OCI-LY7 (cell line): ENCODE measurements at regions not wholly inside any gene's neighbourhood (a gene's known extent, or its start where the extent isn't known, plus 50 kb on each side); places are given as distances from the start of the nearest gene placed in this dataset.

Source experiments
- EZH2phosphoT487 ChIP-seq: fragments of 200-600 bp; sonication (generic); IDR thresholded peaks from 2 replicates; pipeline ENCODE4 v1.6.1; 2018; ENCODE audit warnings: low read depth, borderline replicate concordance, mild to moderate bottlenecking, mixed run types, antibody characterized with exemption, low read length, moderate library complexity, mixed read lengths
- TF ChIP-seq, protein P1 (sequence below): fragments of 200-600 bp; sonication (generic); conservative IDR thresholded peaks from 2 replicates; pipeline ENCODE4 v1.5.1; 2014; ENCODE audit warnings: mild to moderate bottlenecking, antibody characterized with exemption, low read length, moderate library complexity, mixed read lengths

DNA sequence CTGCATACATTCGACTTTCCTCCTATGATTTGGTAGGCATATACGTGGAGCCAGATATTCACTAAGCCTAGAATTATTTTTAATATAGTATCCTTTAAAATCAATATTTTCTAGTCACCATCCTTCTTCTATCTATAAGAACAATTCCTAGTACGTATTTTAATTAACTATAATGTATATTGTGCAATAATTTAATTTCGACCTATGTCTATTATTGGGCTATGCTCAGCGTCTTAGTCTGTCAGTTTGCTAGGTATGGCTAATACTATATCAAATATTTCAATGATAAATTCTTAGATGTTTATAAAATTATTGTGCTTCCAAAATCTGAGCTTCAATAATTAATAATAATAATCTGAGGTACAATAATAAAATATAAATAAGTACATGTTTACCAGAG lies 705.3 kb downstream of the PRELID2 start:
- TF ChIP-seq, protein P1, sequence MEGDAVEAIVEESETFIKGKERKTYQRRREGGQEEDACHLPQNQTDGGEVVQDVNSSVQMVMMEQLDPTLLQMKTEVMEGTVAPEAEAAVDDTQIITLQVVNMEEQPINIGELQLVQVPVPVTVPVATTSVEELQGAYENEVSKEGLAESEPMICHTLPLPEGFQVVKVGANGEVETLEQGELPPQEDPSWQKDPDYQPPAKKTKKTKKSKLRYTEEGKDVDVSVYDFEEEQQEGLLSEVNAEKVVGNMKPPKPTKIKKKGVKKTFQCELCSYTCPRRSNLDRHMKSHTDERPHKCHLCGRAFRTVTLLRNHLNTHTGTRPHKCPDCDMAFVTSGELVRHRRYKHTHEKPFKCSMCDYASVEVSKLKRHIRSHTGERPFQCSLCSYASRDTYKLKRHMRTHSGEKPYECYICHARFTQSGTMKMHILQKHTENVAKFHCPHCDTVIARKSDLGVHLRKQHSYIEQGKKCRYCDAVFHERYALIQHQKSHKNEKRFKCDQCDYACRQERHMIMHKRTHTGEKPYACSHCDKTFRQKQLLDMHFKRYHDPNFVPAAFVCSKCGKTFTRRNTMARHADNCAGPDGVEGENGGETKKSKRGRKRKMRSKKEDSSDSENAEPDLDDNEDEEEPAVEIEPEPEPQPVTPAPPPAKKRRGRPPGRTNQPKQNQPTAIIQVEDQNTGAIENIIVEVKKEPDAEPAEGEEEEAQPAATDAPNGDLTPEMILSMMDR: no peak
- no peak for TF ChIP-seq EZH2phosphoT487
